Endothelial cell of umbilical vein (primary cell): ENCODE measurements at regions not wholly inside any gene's neighbourhood (a gene's known extent, or its start where the extent isn't known, plus 50 kb on each side); places are given as distances from the start of the nearest gene placed in this dataset.

Experiments used
- BruUV-seq: library from RNA; stranded (reverse); fragments of 400-500 nt; replicated peaks from 2 replicates; lab custom pipeline; 2021; lab: Mats Ljungman, UMichigan
- CTCF ChIA-PET: fragments of 300-600, 350-600 bp; sonication (Branson Sonifier 250); formaldehyde crosslinking; loops from one replicate; lab custom pipeline; 2021; ENCODE audit warnings: antibody characterized with exemption, inconsistent platforms; lab: Charles Lee
- POLR2A ChIA-PET: fragments of 300-600, 350-600 bp; sonication (Branson Sonifier 250); formaldehyde crosslinking; loops from one replicate; lab custom pipeline; 2021; ENCODE audit warnings: antibody characterized with exemption, inconsistent platforms; lab: Charles Lee
- DNase-seq: peaks from one replicate; pipeline ENCODE4 v3.0.0-alpha.2; 2011; ENCODE audit warnings: low read depth, low spot score
- FAIRE-seq: peaks from 2 replicates; lab custom pipeline; 2011; peaks lifted over from hg19 to GRCh38; lab: Jason Lieb, UNC
- H2AFZ ChIP-seq: 2 replicates; pipeline ENCODE4 v1.6.0; 2012; ENCODE audit warnings: low read depth, low read length, control low read depth, inconsistent platforms
- H3K27ac ChIP-seq: 2 replicates; pipeline ENCODE4 v1.5.1; 2011; ENCODE audit warnings: low read depth, mild to moderate bottlenecking, control low read depth, low read length, moderate library complexity; ENCODE audit not compliant: insufficient read depth
- H3K27me3 ChIP-seq, 2 experiments: 2 replicates each; pipeline versions ENCODE4 v1.6.0 to v1.6.1; 2011; ENCODE audit warnings: low read length in 2 of 2, mixed read lengths in 1 of 2; ENCODE audit not compliant: control insufficient read depth in 2 of 2, insufficient read depth in 2 of 2
- H3K36me3 ChIP-seq, 2 experiments: 2 replicates in 1 of 2; 3 replicates in 1 of 2; pipeline ENCODE4 v1.5.1; 2011; ENCODE audit warnings: low read length in 2 of 2, mild to moderate bottlenecking in 1 of 2, moderate library complexity in 1 of 2; ENCODE audit not compliant: control insufficient read depth in 2 of 2, insufficient read depth in 2 of 2; ENCODE audit errors: extremely low read depth in 1 of 2
- H3K4me1 ChIP-seq: 3 replicates; pipeline ENCODE4 v1.5.1; 2011; ENCODE audit warnings: mild to moderate bottlenecking, low read length; ENCODE audit not compliant: control insufficient read depth, insufficient read depth; ENCODE audit errors: extremely low read depth
- H3K4me2 ChIP-seq: 2 replicates; pipeline ENCODE4 v1.6.1; 2011; ENCODE audit warnings: low read length, control low read depth, mixed read lengths; ENCODE audit not compliant: insufficient read depth
- H3K4me3 ChIP-seq, 3 experiments: fragments of 200-600 bp in 1 of 3; sonication (generic), shearing (Covaris generic) in 1 of 3; replicated peaks in 1 of 3; 2 replicates each; pipeline ENCODE4 v1.5.1; 2011 to 2016; ENCODE audit warnings: control low read depth in 3 of 3, low read length in 3 of 3, mild to moderate bottlenecking in 2 of 3, inconsistent platforms in 1 of 3, low read depth in 1 of 3, moderate library complexity in 1 of 3; ENCODE audit not compliant: insufficient read depth in 1 of 3
- H3K79me2 ChIP-seq: 2 replicates; pipeline ENCODE4 v1.6.0; 2012; ENCODE audit warnings: low read length, inconsistent platforms; ENCODE audit not compliant: control insufficient read depth, insufficient read depth
- H3K9ac ChIP-seq: replicated peaks from 2 replicates; pipeline ENCODE3; 2011; ENCODE audit warnings: low read length, control low read depth; ENCODE audit not compliant: insufficient read depth; ENCODE audit errors: extremely low read depth
- H3K9me1 ChIP-seq: replicated peaks from 3 replicates; pipeline ENCODE4 v1.6.0; 2011; ENCODE audit warnings: mild to moderate bottlenecking, low read length; ENCODE audit not compliant: control insufficient read depth, insufficient read depth; ENCODE audit errors: extremely low read depth
- H3K9me3 ChIP-seq: replicated peaks from 2 replicates; pipeline ENCODE4 v1.5.1; 2012; ENCODE audit warnings: low read length, inconsistent platforms; ENCODE audit not compliant: control insufficient read depth, insufficient read depth
- H4K20me1 ChIP-seq: replicated peaks from 2 replicates; pipeline ENCODE3; 2011; ENCODE audit warnings: mild to moderate bottlenecking, low read length; ENCODE audit not compliant: control insufficient read depth, insufficient read depth; ENCODE audit errors: extremely low read depth
- CTCF ChIP-seq, 2 donors: IDR thresholded peaks; 1 replicate in 1 of 2; 2 replicates in 1 of 2; pipeline ENCODE4 v1.5.1; 2011; ENCODE audit warnings: low read length in 2 of 2, mild to moderate bottlenecking in 2 of 2, moderate library complexity in 2 of 2, control low read depth in 1 of 2, inconsistent platforms in 1 of 2, low read depth in 1 of 2; ENCODE audit not compliant: insufficient read depth in 1 of 2; ENCODE audit errors: extremely low read depth in 1 of 2
- EZH2 ChIP-seq: IDR thresholded peaks from 2 replicates; pipeline ENCODE4 v1.6.1; 2012; ENCODE audit warnings: borderline replicate concordance, low read depth, mild to moderate bottlenecking, moderate library complexity, low read length, inconsistent platforms; ENCODE audit not compliant: severe bottlenecking
- FOS ChIP-seq: IDR thresholded peaks from 2 replicates; pipeline ENCODE4 v1.6.1; 2011; ENCODE audit warnings: mild to moderate bottlenecking, low read length, moderate library complexity, borderline replicate concordance; ENCODE audit not compliant: insufficient read depth
- GATA2 ChIP-seq: IDR thresholded peaks from 2 replicates; pipeline ENCODE4 v1.7.0; 2011; ENCODE audit warnings: low read depth, mild to moderate bottlenecking, moderate library complexity, mixed read lengths, low read length; ENCODE audit not compliant: insufficient read length, insufficient read depth
- JUN ChIP-seq: IDR thresholded peaks from 2 replicates; pipeline ENCODE4 v1.6.1; 2011; ENCODE audit warnings: borderline replicate concordance, low read depth; ENCODE audit not compliant: insufficient read length, insufficient read depth
- MAX ChIP-seq: IDR thresholded peaks from 2 replicates; pipeline ENCODE4 v1.6.1; 2011; ENCODE audit not compliant: insufficient read depth, insufficient read length
- MYC ChIP-seq: IDR thresholded peaks from one replicate; pipeline ENCODE4 v1.6.1; 2011; ENCODE audit warnings: mild to moderate bottlenecking, low read depth, low read length
- POLR2A ChIP-seq: IDR thresholded peaks from 2 replicates; pipeline ENCODE4 v1.6.1; 2012; ENCODE audit warnings: low read depth, mild to moderate bottlenecking, control low read depth, low read length
- POLR2AphosphoS5 ChIP-seq: IDR thresholded peaks from 2 replicates; pipeline ENCODE4 v1.6.1; 2012; ENCODE audit warnings: low read depth, mild to moderate bottlenecking, control low read depth, low read length, moderate library complexity; ENCODE audit not compliant: insufficient read depth
- dilution Hi-C: fragments of 300-500 bp; cut with MboI; formaldehyde crosslinking; loops from one replicate; pipeline ENCODE4 v1.15.0; 2019; ENCODE audit warnings: low sequenced_read_pairs; ENCODE audit not compliant: extremely low pct_ligation_motif_present
- intact Hi-C: fragments of 100-400 bp; cut with micrococcal nuclease; formaldehyde crosslinking; loops from one replicate; pipeline ENCODE4 v1.10.0; 2022

- no peaks in the 10 kb centered on the region for H3K36me3 ChIP-seq
- H3K9me3 ChIP-seq, result no peaks in the 10 kb centered on the region
- ChIA-PET CTCF (no interaction called here), POLR2A (no interaction called here)
- dilution Hi-C loops, result no loop called here
- no peak overlapping the region for H3K4me2 ChIP-seq
- no TSS peak for BruUV-seq
- FAIRE-seq (no peak), DNase-seq (no peak)
- H4K20me1 ChIP-seq, result no peaks in the 10 kb centered on the region
- no peak overlapping the region for H3K9ac ChIP-seq
- H3K4me3 ChIP-seq, result no peak overlapping the region
- TF ChIP-seq CTCF (IDR thresholded peaks at IDR 0.05; ENCODE audit: extremely low read depth in 1 of 2, insufficient read depth in 1 of 2, low read depth in 1 of 2, low read length in 2 of 2) (no peak), FOS (no peak), GATA2 (no peak), EZH2 (no peak), POLR2A (no peak), MYC (no peak), JUN (no peak), POLR2AphosphoS5 (no peak), MAX (no peak)
- no peaks in the 10 kb centered on the region for H3K79me2 ChIP-seq
- intact Hi-C loops, result no loop called here
- no peaks in the 10 kb centered on the region for H3K27me3 ChIP-seq
- H2AFZ ChIP-seq, result no peak overlapping the region
- H3K4me1 ChIP-seq, result no peaks in the 10 kb centered on the region
- H3K27ac ChIP-seq, result no peak overlapping the region
- no peaks in the 10 kb centered on the region for H3K9me1 ChIP-seq
These were observed 68.2 kb downstream of the ATP23 start for GRCh38 chr12:58009405-58010195.
